SK-N-SH treated with all-trans-retinoic acid at 6 μM for 48 hours (cell line): ENCODE measurements at regions not wholly inside any gene's neighbourhood (a gene's known extent, or its start where the extent isn't known, plus 50 kb on each side); places are given as distances from the start of the nearest gene placed in this dataset.

Experiments
- ATAC-seq: fragments of 200-7000 bp; cut with Tn5 transposase; 3 replicates; pipeline ENCODE4 v1.9.1; 2020; ENCODE audit warnings: mild to moderate bottlenecking, moderate library complexity
- ARNTL ChIP-seq: fragments of 450-650 bp; formaldehyde crosslinking; IDR thresholded peaks from 2 replicates; pipeline ENCODE4 v1.5.0; 2020; ENCODE audit warnings: low read depth, mild to moderate bottlenecking, moderate library complexity, borderline replicate concordance
- BACH2 ChIP-seq: fragments of 250-450 bp; sonication (Bioruptor Pico); IDR thresholded peaks from 2 replicates; pipeline ENCODE4 v1.9.0; 2021; ENCODE audit warnings: mild to moderate bottlenecking, borderline replicate concordance
- CSRNP3 ChIP-seq: fragments of 250-450 bp; sonication (Bioruptor Pico); IDR thresholded peaks from 2 replicates; pipeline ENCODE4 v1.5.1; 2021; ENCODE audit warnings: mild to moderate bottlenecking, moderate library complexity
- ESRRG ChIP-seq: fragments of 250-450 bp; sonication (Bioruptor Pico); IDR thresholded peaks from 2 replicates; pipeline ENCODE4 v1.6.1; 2021; ENCODE audit warnings: mild to moderate bottlenecking
- GLIS3 ChIP-seq: fragments of 250-450 bp; sonication (Bioruptor Pico); IDR thresholded peaks from 2 replicates; pipeline ENCODE4 v1.5.0; 2020; ENCODE audit warnings: mild to moderate bottlenecking, moderate library complexity
- ISL1 ChIP-seq: fragments of 250-450 bp; sonication (Bioruptor Pico); IDR thresholded peaks from 2 replicates; pipeline ENCODE4 v2.1.2; 2022; ENCODE audit warnings: mild to moderate bottlenecking, moderate library complexity
- OSR1 ChIP-seq: fragments of 250-450 bp; sonication (Bioruptor Pico); IDR thresholded peaks from 2 replicates; pipeline ENCODE4 v1.8.0; 2022; ENCODE audit warnings: moderate library complexity, mild to moderate bottlenecking, inconsistent platforms
- PATZ1 ChIP-seq: fragments of 250-450 bp; sonication (Bioruptor Pico); IDR thresholded peaks from 2 replicates; pipeline ENCODE4 v1.8.0; 2020; ENCODE audit warnings: mild to moderate bottlenecking, moderate library complexity, borderline replicate concordance
- PPARA ChIP-seq: fragments of 250-450 bp; sonication (Bioruptor Pico); IDR thresholded peaks from 2 replicates; pipeline ENCODE4 v1.5.0; 2020; ENCODE audit warnings: mild to moderate bottlenecking, borderline replicate concordance
- SNAI2 ChIP-seq: fragments of 250-450 bp; sonication (Bioruptor Pico); IDR thresholded peaks from 2 replicates; pipeline ENCODE4 v1.5.0; 2020; ENCODE audit warnings: mild to moderate bottlenecking, moderate library complexity
- TCF4 ChIP-seq: fragments of 250-450 bp; sonication (Bioruptor Pico); IDR thresholded peaks from 2 replicates; pipeline ENCODE4 v1.8.0; 2021; ENCODE audit warnings: mild to moderate bottlenecking, moderate library complexity, borderline replicate concordance
- TOX ChIP-seq: fragments of 250-450 bp; sonication (Bioruptor Pico); IDR thresholded peaks from 2 replicates; pipeline ENCODE4 v1.8.0; 2021; ENCODE audit warnings: mild to moderate bottlenecking, moderate library complexity, borderline replicate concordance
- ZC3H10 ChIP-seq: fragments of 250-450 bp; sonication (Bioruptor Pico); IDR thresholded peaks from 2 replicates; pipeline ENCODE4 v1.5.1; 2021; ENCODE audit warnings: mild to moderate bottlenecking, moderate library complexity
- ZFP3 ChIP-seq: fragments of 250-450 bp; sonication (Bioruptor Pico); IDR thresholded peaks from 2 replicates; pipeline ENCODE4 v1.5.0; 2020; ENCODE audit warnings: mild to moderate bottlenecking, moderate library complexity
- ZFP30 ChIP-seq: fragments of 450-650 bp; formaldehyde crosslinking; IDR thresholded peaks from 2 replicates; pipeline ENCODE4 v1.5.0; 2022; ENCODE audit warnings: mild to moderate bottlenecking, moderate library complexity
- ZNF565 ChIP-seq: fragments of 450-650 bp; formaldehyde crosslinking; conservative IDR thresholded peaks from 2 replicates; pipeline ENCODE4 v1.5.0; 2020; ENCODE audit warnings: low read depth, mild to moderate bottlenecking, moderate library complexity
- ZNF70 ChIP-seq: fragments of 450-650 bp; formaldehyde crosslinking; IDR thresholded peaks from 2 replicates; pipeline ENCODE4 v1.5.0; 2020; ENCODE audit warnings: mild to moderate bottlenecking, moderate library complexity
- TF ChIP-seq, protein P1 (sequence below): fragments of 250-450 bp; sonication (Bioruptor Pico); IDR thresholded peaks from 2 replicates; pipeline ENCODE4 v1.5.0; 2020; ENCODE audit warnings: mild to moderate bottlenecking, moderate library complexity
- TF ChIP-seq, protein P2 (sequence below): fragments of 250-450 bp; sonication (Bioruptor Pico); IDR thresholded peaks from 2 replicates; pipeline ENCODE4 v1.5.1; 2020; ENCODE audit warnings: low read depth, mild to moderate bottlenecking, moderate library complexity
- TF ChIP-seq, protein P3 (sequence below): fragments of 250-450 bp; sonication (Bioruptor Pico); IDR thresholded peaks from 2 replicates; pipeline ENCODE4 v1.8.0; 2021; ENCODE audit warnings: low read depth, mild to moderate bottlenecking, moderate library complexity, borderline replicate concordance

- TF ChIP-seq, protein P1, sequence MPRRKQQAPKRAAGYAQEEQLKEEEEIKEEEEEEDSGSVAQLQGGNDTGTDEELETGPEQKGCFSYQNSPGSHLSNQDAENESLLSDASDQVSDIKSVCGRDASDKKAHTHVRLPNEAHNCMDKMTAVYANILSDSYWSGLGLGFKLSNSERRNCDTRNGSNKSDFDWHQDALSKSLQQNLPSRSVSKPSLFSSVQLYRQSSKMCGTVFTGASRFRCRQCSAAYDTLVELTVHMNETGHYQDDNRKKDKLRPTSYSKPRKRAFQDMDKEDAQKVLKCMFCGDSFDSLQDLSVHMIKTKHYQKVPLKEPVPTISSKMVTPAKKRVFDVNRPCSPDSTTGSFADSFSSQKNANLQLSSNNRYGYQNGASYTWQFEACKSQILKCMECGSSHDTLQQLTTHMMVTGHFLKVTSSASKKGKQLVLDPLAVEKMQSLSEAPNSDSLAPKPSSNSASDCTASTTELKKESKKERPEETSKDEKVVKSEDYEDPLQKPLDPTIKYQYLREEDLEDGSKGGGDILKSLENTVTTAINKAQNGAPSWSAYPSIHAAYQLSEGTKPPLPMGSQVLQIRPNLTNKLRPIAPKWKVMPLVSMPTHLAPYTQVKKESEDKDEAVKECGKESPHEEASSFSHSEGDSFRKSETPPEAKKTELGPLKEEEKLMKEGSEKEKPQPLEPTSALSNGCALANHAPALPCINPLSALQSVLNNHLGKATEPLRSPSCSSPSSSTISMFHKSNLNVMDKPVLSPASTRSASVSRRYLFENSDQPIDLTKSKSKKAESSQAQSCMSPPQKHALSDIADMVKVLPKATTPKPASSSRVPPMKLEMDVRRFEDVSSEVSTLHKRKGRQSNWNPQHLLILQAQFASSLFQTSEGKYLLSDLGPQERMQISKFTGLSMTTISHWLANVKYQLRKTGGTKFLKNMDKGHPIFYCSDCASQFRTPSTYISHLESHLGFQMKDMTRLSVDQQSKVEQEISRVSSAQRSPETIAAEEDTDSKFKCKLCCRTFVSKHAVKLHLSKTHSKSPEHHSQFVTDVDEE (CRISPR knock-in tag): peak; percentile 65; the same call in 1 of the 2 replicates
- TF ChIP-seq TCF4 (peak; percentile 80; the same call in 1 of the 2 replicates), ZC3H10 (no peak)
- ATAC-seq: no peak
Measured at GRCh38 chr10:2054728-2055127, 317.4 kb upstream of the ADARB2 start.

GRCh38 chr10:2053805-2054204, 316.5 kb upstream of the ADARB2 start:
- ATAC-seq: no peak
- peak; percentile 41; the same call in 1 of the 2 replicates for TF ChIP-seq TCF4
- TF ChIP-seq ZNF70 (CRISPR knock-in tag): no peak

GRCh38 chr10:2051108-2051507, 313.8 kb upstream of the ADARB2 start:
- no peak for ATAC-seq
- TF ChIP-seq, protein P2, sequence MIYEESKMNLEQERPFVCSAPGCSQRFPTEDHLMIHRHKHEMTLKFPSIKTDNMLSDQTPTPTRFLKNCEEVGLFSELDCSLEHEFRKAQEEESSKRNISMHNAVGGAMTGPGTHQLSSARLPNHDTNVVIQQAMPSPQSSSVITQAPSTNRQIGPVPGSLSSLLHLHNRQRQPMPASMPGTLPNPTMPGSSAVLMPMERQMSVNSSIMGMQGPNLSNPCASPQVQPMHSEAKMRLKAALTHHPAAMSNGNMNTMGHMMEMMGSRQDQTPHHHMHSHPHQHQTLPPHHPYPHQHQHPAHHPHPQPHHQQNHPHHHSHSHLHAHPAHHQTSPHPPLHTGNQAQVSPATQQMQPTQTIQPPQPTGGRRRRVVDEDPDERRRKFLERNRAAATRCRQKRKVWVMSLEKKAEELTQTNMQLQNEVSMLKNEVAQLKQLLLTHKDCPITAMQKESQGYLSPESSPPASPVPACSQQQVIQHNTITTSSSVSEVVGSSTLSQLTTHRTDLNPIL (CRISPR knock-in tag): no peak
- TF ChIP-seq ARNTL: no peak
- TF ChIP-seq OSR1 (CRISPR knock-in tag): no peak

GRCh38 chr10:2049560-2049959, 312.2 kb upstream of the ADARB2 start:
- ATAC-seq: no peak
- TF ChIP-seq OSR1 (CRISPR knock-in tag) (no peak), ISL1 (CRISPR knock-in tag) (no peak), BACH2 (CRISPR knock-in tag) (no peak), TCF4 (no peak), ESRRG (no peak), ZFP3 (CRISPR knock-in tag) (no peak), ZNF565 (CRISPR knock-in tag) (no peak), SNAI2 (no peak), PATZ1 (CRISPR knock-in tag) (no peak), CSRNP3 (CRISPR knock-in tag) (no peak), GLIS3 (CRISPR knock-in tag) (no peak), ARNTL (no peak), PPARA (CRISPR knock-in tag) (no peak)
- TF ChIP-seq, protein P3, sequence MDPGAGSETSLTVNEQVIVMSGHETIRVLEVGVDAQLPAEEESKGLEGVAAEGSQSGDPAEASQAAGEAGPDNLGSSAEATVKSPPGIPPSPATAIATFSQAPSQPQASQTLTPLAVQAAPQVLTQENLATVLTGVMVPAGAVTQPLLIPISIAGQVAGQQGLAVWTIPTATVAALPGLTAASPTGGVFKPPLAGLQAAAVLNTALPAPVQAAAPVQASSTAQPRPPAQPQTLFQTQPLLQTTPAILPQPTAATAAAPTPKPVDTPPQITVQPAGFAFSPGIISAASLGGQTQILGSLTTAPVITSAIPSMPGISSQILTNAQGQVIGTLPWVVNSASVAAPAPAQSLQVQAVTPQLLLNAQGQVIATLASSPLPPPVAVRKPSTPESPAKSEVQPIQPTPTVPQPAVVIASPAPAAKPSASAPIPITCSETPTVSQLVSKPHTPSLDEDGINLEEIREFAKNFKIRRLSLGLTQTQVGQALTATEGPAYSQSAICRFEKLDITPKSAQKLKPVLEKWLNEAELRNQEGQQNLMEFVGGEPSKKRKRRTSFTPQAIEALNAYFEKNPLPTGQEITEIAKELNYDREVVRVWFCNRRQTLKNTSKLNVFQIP (CRISPR knock-in tag): no peak

DNA sequence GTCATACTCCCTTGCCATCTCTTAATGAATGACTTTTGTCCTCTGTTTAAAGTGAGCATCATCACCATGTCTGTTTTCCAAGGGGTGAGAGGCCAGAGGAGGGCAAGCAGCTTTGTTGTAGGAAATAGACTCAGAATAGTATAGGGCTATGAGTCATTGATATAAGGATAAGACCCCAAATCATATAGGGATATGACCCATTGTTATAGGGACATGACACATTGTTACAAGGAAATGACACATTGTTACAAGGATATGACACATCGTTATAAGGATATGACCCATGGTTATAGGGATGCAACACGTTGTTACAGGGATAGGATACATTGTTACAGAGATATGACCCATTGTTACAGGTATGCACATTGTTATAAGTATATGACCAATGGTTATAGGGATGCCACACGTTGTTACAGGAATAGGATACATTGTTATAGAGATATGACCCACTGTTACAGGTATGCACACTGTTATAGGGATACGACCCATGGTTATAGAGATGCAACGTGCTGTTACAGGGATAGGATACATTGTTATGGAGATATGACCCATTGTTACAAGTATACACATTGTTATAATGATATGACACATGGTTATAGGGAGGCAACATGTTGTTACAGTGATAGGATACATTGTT, 311.1 kb upstream of the ADARB2 start:
- ATAC-seq: no peak
- TF ChIP-seq TOX (CRISPR knock-in tag) (no peak), BACH2 (CRISPR knock-in tag) (no peak), ZFP30 (no peak), CSRNP3 (CRISPR knock-in tag) (no peak)
- TF ChIP-seq, protein P1 (CRISPR knock-in tag): no peak
